K562 (cell line): ENCODE measurements at regions not wholly inside any gene's neighbourhood (a gene's known extent, or its start where the extent isn't known, plus 50 kb on each side); places are given as distances from the start of the nearest gene placed in this dataset.
A peak's percentile ranks its signal among the peaks of the same experiment; 100 is the strongest.

Source experiments
- ATF7 ChIP-seq: fragments of 450-650 bp; IDR thresholded peaks from 2 replicates; pipeline ENCODE4 v1.7.1; 2014; ENCODE audit warnings: mild to moderate bottlenecking, moderate library complexity
- CGGBP1 ChIP-seq: fragments of 250-450 bp; sonication (Bioruptor Pico); IDR thresholded peaks from 2 replicates; pipeline ENCODE4 v1.9.0; 2021; ENCODE audit warnings: mild to moderate bottlenecking
- CHD2 ChIP-seq: IDR thresholded peaks from 2 replicates; pipeline ENCODE4 v1.6.1; 2011; ENCODE audit warnings: low read depth, low read length
- ETV5 ChIP-seq: sonication (generic); formaldehyde crosslinking; IDR thresholded peaks from 2 replicates; pipeline ENCODE4 v1.4.0; 2020; ENCODE audit warnings: low read depth, mild to moderate bottlenecking, missing genetic modification reagents
- HDAC2 ChIP-seq: fragments of 450-650 bp; IDR thresholded peaks from 2 replicates; pipeline ENCODE4 v1.6.1; 2016; ENCODE audit warnings: mild to moderate bottlenecking
- HDGF ChIP-seq: fragments of 450-650 bp; IDR thresholded peaks from 2 replicates; pipeline ENCODE4 v1.6.1; 2016
- HNRNPH1 ChIP-seq: fragments of 200-400 bp; formaldehyde crosslinking; optimal IDR thresholded peaks from 2 replicates; pipeline ENCODE3; 2017; ENCODE audit warnings: low read depth, mild to moderate bottlenecking, low read length, moderate library complexity
- IRF2 ChIP-seq: sonication (generic); formaldehyde crosslinking; IDR thresholded peaks from 2 replicates; pipeline ENCODE4 v1.8.1; 2022; ENCODE audit warnings: mild to moderate bottlenecking, missing genetic modification reagents
- MXD1 ChIP-seq: fragments of 250-450 bp; sonication (Bioruptor Pico); IDR thresholded peaks from 2 replicates; pipeline ENCODE4 v1.8.0; 2021; ENCODE audit warnings: borderline replicate concordance, mild to moderate bottlenecking, moderate library complexity; ENCODE audit not compliant: poor library complexity, severe bottlenecking
- MYNN ChIP-seq, 2 experiments: sonication (generic); formaldehyde crosslinking in 1 of 2; IDR thresholded peaks; 2 replicates each; pipeline versions ENCODE4 v1.5.0 to v1.6.1; 2016 to 2020; ENCODE audit warnings: antibody characterized with exemption in 1 of 2, missing genetic modification reagents in 1 of 2
- PATZ1 ChIP-seq: fragments of 250-450 bp; sonication (Bioruptor Pico); IDR thresholded peaks from 2 replicates; pipeline ENCODE4 v1.5.0; 2020; ENCODE audit warnings: mild to moderate bottlenecking, borderline replicate concordance
- PRPF4 ChIP-seq: fragments of 200-400 bp; formaldehyde crosslinking; IDR thresholded peaks from one replicate; pipeline ENCODE4 v1.6.1; 2017; ENCODE audit warnings: low read length, low read depth, mild to moderate bottlenecking; ENCODE audit not compliant: insufficient read depth, poor library complexity, severe bottlenecking
- REST ChIP-seq, 2 experiments: fragments of 450-650 bp; formaldehyde crosslinking in 1 of 2; IDR thresholded peaks; 2 replicates each; pipeline versions ENCODE4 v1.4.0 to v1.6.1; 2014 to 2020; ENCODE audit warnings: mild to moderate bottlenecking in 2 of 2, borderline replicate concordance in 1 of 2, low read depth in 1 of 2
- TCF7 ChIP-seq: sonication (generic); IDR thresholded peaks from 2 replicates; pipeline ENCODE4 v1.6.1; 2016; ENCODE audit warnings: antibody characterized with exemption, borderline replicate concordance
- ZBTB12 ChIP-seq: fragments of 250-450 bp; sonication (Bioruptor Pico); IDR thresholded peaks from 2 replicates; pipeline ENCODE4 v1.4.0; 2020
- ZNF174 ChIP-seq: fragments of 250-450 bp; sonication (Bioruptor Pico); IDR thresholded peaks from 2 replicates; pipeline ENCODE4 v1.4.0; 2020; ENCODE audit warnings: mild to moderate bottlenecking
- ZNF384 ChIP-seq: IDR thresholded peaks from 2 replicates; pipeline ENCODE4 v1.6.1; 2012; ENCODE audit warnings: low read depth, low read length, improper control_type of control experiment

- TF ChIP-seq TCF7: no peak
- no peak for TF ChIP-seq HNRNPH1
- TF ChIP-seq ZNF384: no peak
- no peak for TF ChIP-seq ATF7
- no peak for TF ChIP-seq CHD2
- TF ChIP-seq ZBTB12 (CRISPR knock-in tag): peak; percentile 82
- TF ChIP-seq PRPF4: no peak
- TF ChIP-seq REST (IDR thresholded peaks at IDR 0.05; ENCODE audit: borderline replicate concordance): no peak
- peak; percentile 52; the same call in 1 of the 2 replicates for TF ChIP-seq REST (CRISPR knock-in tag; IDR thresholded peaks at IDR 0.05; ENCODE audit: low read depth)
- peak; percentile 36; the same call in 1 of the 2 replicates for TF ChIP-seq ETV5 (CRISPR knock-in tag)
- TF ChIP-seq IRF2 (CRISPR knock-in tag): no peak
- peak; percentile 75; the same call in 1 of the 2 replicates for TF ChIP-seq ZNF174 (CRISPR knock-in tag)
- no peak for TF ChIP-seq MYNN (IDR thresholded peaks at IDR 0.05)
- no peak for TF ChIP-seq MYNN (CRISPR knock-in tag; IDR thresholded peaks at IDR 0.05)
- peak; percentile 30; the same call in 1 of the 2 replicates for TF ChIP-seq HDAC2
- no peak for TF ChIP-seq HDGF
- peak; percentile 90 for TF ChIP-seq MXD1 (CRISPR knock-in tag)
- TF ChIP-seq PATZ1: no peak
- no peak for TF ChIP-seq CGGBP1 (CRISPR knock-in tag)
Measured at GRCh38 chr6:16044211-16044643, 84.7 kb upstream of the MYLIP start (continued).
